ENCODE measurements at regions not wholly inside any gene's neighbourhood (a gene's known extent, or its start where the extent isn't known, plus 50 kb on each side); places are given as distances from the start of the nearest gene placed in this dataset.

DNA sequence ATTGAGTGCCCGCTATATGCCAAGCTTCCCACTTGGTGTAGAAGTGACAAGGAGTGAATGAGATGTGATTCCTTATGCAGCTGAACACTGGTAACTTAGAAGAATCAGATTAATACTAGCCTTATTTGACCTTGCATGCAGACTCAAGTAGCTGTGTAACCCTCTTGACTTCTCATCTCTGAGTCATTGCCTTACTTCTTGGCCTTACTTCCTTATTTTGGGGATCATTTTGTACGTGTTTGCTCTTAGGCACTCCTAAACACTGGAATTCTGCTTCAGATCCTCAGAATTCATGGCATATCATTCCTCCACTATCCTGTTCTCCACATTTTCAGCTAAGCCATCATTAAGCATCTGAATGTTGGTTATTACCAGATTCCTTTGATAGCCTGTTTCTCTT, 948.9 kb upstream of the ARRDC3 start:
- TF ChIP-seq, protein P1, sequence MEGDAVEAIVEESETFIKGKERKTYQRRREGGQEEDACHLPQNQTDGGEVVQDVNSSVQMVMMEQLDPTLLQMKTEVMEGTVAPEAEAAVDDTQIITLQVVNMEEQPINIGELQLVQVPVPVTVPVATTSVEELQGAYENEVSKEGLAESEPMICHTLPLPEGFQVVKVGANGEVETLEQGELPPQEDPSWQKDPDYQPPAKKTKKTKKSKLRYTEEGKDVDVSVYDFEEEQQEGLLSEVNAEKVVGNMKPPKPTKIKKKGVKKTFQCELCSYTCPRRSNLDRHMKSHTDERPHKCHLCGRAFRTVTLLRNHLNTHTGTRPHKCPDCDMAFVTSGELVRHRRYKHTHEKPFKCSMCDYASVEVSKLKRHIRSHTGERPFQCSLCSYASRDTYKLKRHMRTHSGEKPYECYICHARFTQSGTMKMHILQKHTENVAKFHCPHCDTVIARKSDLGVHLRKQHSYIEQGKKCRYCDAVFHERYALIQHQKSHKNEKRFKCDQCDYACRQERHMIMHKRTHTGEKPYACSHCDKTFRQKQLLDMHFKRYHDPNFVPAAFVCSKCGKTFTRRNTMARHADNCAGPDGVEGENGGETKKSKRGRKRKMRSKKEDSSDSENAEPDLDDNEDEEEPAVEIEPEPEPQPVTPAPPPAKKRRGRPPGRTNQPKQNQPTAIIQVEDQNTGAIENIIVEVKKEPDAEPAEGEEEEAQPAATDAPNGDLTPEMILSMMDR (IDR thresholded peaks at IDR 0.05), result no peak
- TF ChIP-seq EP300 (IDR thresholded peaks at IDR 0.05) (no peak), POLR2AphosphoS5 (IDR thresholded peaks at IDR 0.05) (no peak), POLR2A (IDR thresholded peaks at IDR 0.05) (no peak)
